Erythroblast (primary cell): ENCODE measurements at regions not wholly inside any gene's neighbourhood (a gene's known extent, or its start where the extent isn't known, plus 50 kb on each side); places are given as distances from the start of the nearest gene placed in this dataset.

Source experiments
- GATA1 ChIP-seq: IDR thresholded peaks from 2 replicates; pipeline ENCODE4 v1.6.1; 2011; ENCODE audit warnings: low read depth, mild to moderate bottlenecking, control low read depth, low read length, moderate library complexity
- POLR2A ChIP-seq: IDR thresholded peaks from 2 replicates; pipeline ENCODE4 v1.6.1; 2011; ENCODE audit warnings: mild to moderate bottlenecking, low read length

GRCh38 chr2:113341191-113341869, 62.6 kb upstream of the PAX8 start:
- no peak for TF ChIP-seq POLR2A
- no peak for TF ChIP-seq GATA1
